IMR-90 (cell line): ENCODE measurements at regions not wholly inside any gene's neighbourhood (a gene's known extent, or its start where the extent isn't known, plus 50 kb on each side); places are given as distances from the start of the nearest gene placed in this dataset.

Experiments
- ATAC-seq: fragments of 200-7000 bp; cut with Tn5 transposase; 2 replicates; pipeline ENCODE4 v1.9.1; 2020; ENCODE audit warnings: low read depth, mild to moderate bottlenecking, moderate library complexity
- BruUV-seq: library from RNA; stranded (reverse); fragments of 400-500 nt; replicated peaks from 2 replicates; lab custom pipeline; 2021; lab: Mats Ljungman, UMichigan
- CTCF ChIA-PET: fragments of 300-600 bp; formaldehyde crosslinking; extraction: SDS; loops from one replicate; lab custom pipeline; 2021; ENCODE audit warnings: antibody characterized with exemption; lab: Yijun Ruan, JAX
- POLR2A ChIA-PET: fragments of 300-600 bp; sonication (Branson Sonifier 250); formaldehyde crosslinking; loops from one replicate; lab custom pipeline; 2022; ENCODE audit warnings: antibody characterized with exemption; ENCODE audit not compliant: unreplicated experiment; lab: Charles Lee
- DNase-seq: peaks from one replicate; pipeline ENCODE4 v3.0.0; 2013
- H2AFZ ChIP-seq: replicated peaks from 2 replicates; pipeline ENCODE3; 2013; ENCODE audit warnings: low read length, mild to moderate bottlenecking; ENCODE audit not compliant: poor library complexity
- H2AK5ac ChIP-seq: 2 replicates; pipeline ENCODE4 v1.6.1; 2013; ENCODE audit warnings: low read depth, low read length, inconsistent platforms
- H2AK9ac ChIP-seq: replicated peaks from 2 replicates; pipeline ENCODE3; 2013; ENCODE audit warnings: mild to moderate bottlenecking, low read depth, low read length, moderate library complexity; ENCODE audit not compliant: poor library complexity
- H2BK120ac ChIP-seq: 2 replicates; pipeline ENCODE4 v1.6.1; 2013; ENCODE audit warnings: low read depth, low read length, inconsistent platforms
- H2BK15ac ChIP-seq: 3 replicates; pipeline ENCODE4 v1.6.1; 2013; ENCODE audit warnings: low read depth, low read length, inconsistent platforms
- H2BK20ac ChIP-seq: 2 replicates; pipeline ENCODE4 v1.6.1; 2013; ENCODE audit warnings: low read depth, mild to moderate bottlenecking, inconsistent platforms, low read length, moderate library complexity
- H2BK5ac ChIP-seq: 2 replicates; pipeline ENCODE4 v1.6.1; 2013; ENCODE audit warnings: mild to moderate bottlenecking, low read depth, low read length, inconsistent platforms; ENCODE audit not compliant: poor library complexity, severe bottlenecking
- H3K14ac ChIP-seq: replicated peaks from 2 replicates; pipeline ENCODE4 v1.6.1; 2013; ENCODE audit warnings: low read depth, low read length, inconsistent platforms
- H3K18ac ChIP-seq: 2 replicates; pipeline ENCODE4 v1.6.1; 2013; ENCODE audit warnings: low read depth, low read length, control low read depth
- H3K23ac ChIP-seq: 2 replicates; pipeline ENCODE4 v1.6.1; 2013; ENCODE audit warnings: low read depth, low read length, inconsistent platforms
- H3K27ac ChIP-seq: 2 replicates; pipeline ENCODE4 v1.5.1; 2013; ENCODE audit warnings: mild to moderate bottlenecking, control low read depth, low read length; ENCODE audit not compliant: insufficient read depth
- H3K27me3 ChIP-seq: 2 replicates; pipeline ENCODE4 v1.6.1; 2013; ENCODE audit warnings: low read length; ENCODE audit not compliant: control insufficient read depth, insufficient read depth
- H3K36me3 ChIP-seq: 2 replicates; pipeline ENCODE4 v1.6.1; 2013; ENCODE audit warnings: low read length, mixed read lengths; ENCODE audit not compliant: control insufficient read depth, insufficient read depth
- H3K4ac ChIP-seq: 2 replicates; pipeline ENCODE4 v1.6.1; 2013; ENCODE audit warnings: low read depth, low read length, inconsistent platforms
- H3K4me1 ChIP-seq: 2 replicates; pipeline ENCODE4 v1.6.1; 2013; ENCODE audit warnings: low read length, mixed read lengths; ENCODE audit not compliant: control insufficient read depth, insufficient read depth
- H3K4me2 ChIP-seq: 2 replicates; pipeline ENCODE4 v1.6.1; 2013; ENCODE audit warnings: low read depth, mild to moderate bottlenecking, control low read depth, low read length, moderate library complexity
- H3K4me3 ChIP-seq: 2 replicates; pipeline ENCODE4 v1.5.1; 2013; ENCODE audit warnings: low read depth, mild to moderate bottlenecking, control low read depth, low read length, moderate library complexity; ENCODE audit not compliant: insufficient read depth
- H3K56ac ChIP-seq: 2 replicates; pipeline ENCODE4 v1.6.1; 2013; ENCODE audit warnings: low read length, inconsistent platforms; ENCODE audit not compliant: insufficient read depth; ENCODE audit errors: extremely low read depth
- H3K79me1 ChIP-seq, 2 experiments: 2 replicates each; pipeline ENCODE4 v1.6.1; 2013; ENCODE audit warnings: low read length in 2 of 2, inconsistent platforms in 1 of 2, low read depth in 1 of 2
- H3K9ac ChIP-seq: 2 replicates; pipeline ENCODE4 v1.6.1; 2013; ENCODE audit warnings: low read depth, low read length, control low read depth
- H3K9me1 ChIP-seq: 2 replicates; pipeline ENCODE4 v1.6.1; 2013; ENCODE audit warnings: low read length, inconsistent platforms; ENCODE audit not compliant: insufficient read depth
- H3K9me3 ChIP-seq: 2 replicates; pipeline ENCODE4 v1.6.1; 2013; ENCODE audit warnings: low read length; ENCODE audit not compliant: control insufficient read depth, insufficient read depth
- H4K20me1 ChIP-seq: 2 replicates; pipeline ENCODE4 v1.6.1; 2013; ENCODE audit warnings: low read length, inconsistent platforms; ENCODE audit not compliant: insufficient read depth
- H4K5ac ChIP-seq: 2 replicates; pipeline ENCODE4 v1.6.1; 2013; ENCODE audit warnings: mild to moderate bottlenecking, low read depth, low read length, control low read depth
- H4K8ac ChIP-seq, 2 experiments: 2 replicates each; pipeline ENCODE4 v1.6.1; 2013; ENCODE audit warnings: low read depth in 2 of 2, low read length in 2 of 2, control low read depth in 1 of 2, inconsistent platforms in 1 of 2
- H4K91ac ChIP-seq: 2 replicates; pipeline ENCODE4 v1.6.1; 2013; ENCODE audit warnings: low read depth, low read length, inconsistent platforms; ENCODE audit not compliant: insufficient read depth
- BHLHE40 ChIP-seq: fragments of 150-350 bp; IDR thresholded peaks from 2 replicates; pipeline ENCODE4 v1.6.1; 2016; ENCODE audit warnings: mild to moderate bottlenecking, low read depth, low read length
- CEBPB ChIP-seq: IDR thresholded peaks from 2 replicates; pipeline ENCODE4 v1.6.1; 2012; ENCODE audit warnings: low read depth, low read length, improper control_type of control experiment
- CHD1 ChIP-seq: IDR thresholded peaks from 2 replicates; pipeline ENCODE4 v1.6.1; 2012; ENCODE audit warnings: low read depth, low read length, improper control_type of control experiment
- CTCF ChIP-seq: conservative IDR thresholded peaks from 2 replicates; pipeline ENCODE4 v1.5.1; 2012; ENCODE audit warnings: mild to moderate bottlenecking, low read depth, low read length, improper control_type of control experiment
- ELK1 ChIP-seq: fragments of 150-350 bp; IDR thresholded peaks from 2 replicates; pipeline ENCODE4 v1.6.1; 2016; ENCODE audit warnings: low read depth, mild to moderate bottlenecking, low read length, moderate library complexity, borderline replicate concordance
- FOS ChIP-seq: fragments of 150-350 bp; IDR thresholded peaks from 2 replicates; pipeline ENCODE4 v1.6.1; 2016; ENCODE audit warnings: low read depth, low read length
- MAFK ChIP-seq: IDR thresholded peaks from 2 replicates; pipeline ENCODE4 v1.6.1; 2012; ENCODE audit warnings: low read depth, low read length, improper control_type of control experiment
- MAZ ChIP-seq: IDR thresholded peaks from 2 replicates; pipeline ENCODE4 v1.6.1; 2012; ENCODE audit warnings: low read depth, mild to moderate bottlenecking, low read length, improper control_type of control experiment, moderate library complexity, borderline replicate concordance
- MXI1 ChIP-seq: IDR thresholded peaks from 2 replicates; pipeline ENCODE4 v1.6.1; 2012; ENCODE audit warnings: low read depth, mild to moderate bottlenecking, low read length, moderate library complexity, borderline replicate concordance
- NFE2L2 ChIP-seq: fragments of 150-350 bp; IDR thresholded peaks from 2 replicates; pipeline ENCODE4 v1.6.1; 2016; ENCODE audit warnings: low read depth, mild to moderate bottlenecking, low read length
- POLR2A ChIP-seq: IDR thresholded peaks from 2 replicates; pipeline ENCODE4 v1.6.1; 2012; ENCODE audit warnings: mild to moderate bottlenecking, low read depth, low read length
- RAD21 ChIP-seq: IDR thresholded peaks from 2 replicates; pipeline ENCODE4 v1.6.1; 2012; ENCODE audit warnings: low read length, improper control_type of control experiment
- RFX5 ChIP-seq: IDR thresholded peaks from 2 replicates; pipeline ENCODE4 v1.8.0; 2012; ENCODE audit warnings: low read depth, mild to moderate bottlenecking, low read length, moderate library complexity
- SMC3 ChIP-seq: fragments of 150-350 bp; IDR thresholded peaks from 2 replicates; pipeline ENCODE4 v1.6.1; 2016; ENCODE audit warnings: low read depth, mild to moderate bottlenecking, antibody characterized with exemption, low read length, moderate library complexity
- USF2 ChIP-seq: fragments of 150-350 bp; IDR thresholded peaks from 2 replicates; pipeline ENCODE4 v1.6.1; 2017; ENCODE audit warnings: mild to moderate bottlenecking, antibody characterized with exemption, low read length, low read depth
- WGBS, 2 experiments: methylation state at CpG; one replicate each; pipeline versions ENCODE4 v1.1.5 to v1.1.7; 2013; ENCODE audit warnings: missing lambda C conversion rate in 2 of 2; ENCODE audit not compliant: insufficient read length in 1 of 2; ENCODE audit errors: extremely low coverage in 2 of 2; 5-methylcytosine and 5-hydroxymethylcytosine counted together
- dilution Hi-C: fragments of 300-500 bp; cut with HindIII; formaldehyde crosslinking; loops from one replicate; pipeline ENCODE4 v1.14.3; 2018; ENCODE audit warnings: low sequenced_read_pairs; ENCODE audit not compliant: unreplicated experiment
- in situ Hi-C: fragments of 300-500 bp; cut with MboI; formaldehyde crosslinking; loops from 3 replicates; pipeline ENCODE4 v1.14.3; 2019; ENCODE audit warnings: low sequenced_read_pairs, inconsistent platforms, mixed read lengths
- intact Hi-C: fragments of 100-400 bp; cut with micrococcal nuclease; formaldehyde crosslinking; loops from 2 replicates; pipeline ENCODE4 v1.10.0; 2022

- Histone ChIP-seq H3K4me2 (no peak overlapping the region), H4K5ac (no peak overlapping the region), H2AFZ (no peak overlapping the region), H4K8ac (no peak overlapping the region), H3K56ac (no peak overlapping the region), H3K4me3 (no peak overlapping the region), H4K20me1 (no peaks in the 10 kb centered on the region), H3K4ac (no peak overlapping the region), H3K18ac (no peak overlapping the region), H2BK5ac (no peak overlapping the region), H3K9me3 (no peaks in the 10 kb centered on the region), H3K27me3 (no peaks in the 10 kb centered on the region), H2BK120ac (no peak overlapping the region), H3K9me1 (no peaks in the 10 kb centered on the region), H2BK15ac (no peak overlapping the region), H3K36me3 (no peaks in the 10 kb centered on the region), H3K14ac (no peak overlapping the region), H2AK9ac (no peak overlapping the region), H2BK20ac (no peak overlapping the region), H3K23ac (no peak overlapping the region), H4K91ac (no peak overlapping the region), H3K79me1 (no peaks in the 10 kb centered on the region), H3K4me1 (no peaks in the 10 kb centered on the region), H3K9ac (no peak overlapping the region), H2AK5ac (no peak overlapping the region), H3K27ac (no peak overlapping the region)
- intact Hi-C loops: no loop called here
- no peak for DNase-seq
- dilution Hi-C loops: no loop called here
- no CpG with 5 or more reads among the region's 3 CpGs for WGBS, 2 experiments
- ChIA-PET CTCF (no interaction called here), POLR2A (no interaction called here)
- no peak for TF ChIP-seq NFE2L2
- TF ChIP-seq RFX5: no peak
- no peak for TF ChIP-seq MAZ
- no peak for TF ChIP-seq MAFK
- no peak for TF ChIP-seq BHLHE40
- no peak for TF ChIP-seq USF2
- TF ChIP-seq ELK1: no peak
- TF ChIP-seq CHD1: no peak
- no peak for TF ChIP-seq POLR2A
- TF ChIP-seq MXI1: no peak
- no peak for TF ChIP-seq RAD21
- no peak for TF ChIP-seq FOS
- TF ChIP-seq SMC3: no peak
- no peak for TF ChIP-seq CEBPB
- no peak for TF ChIP-seq CTCF
- ATAC-seq: no peak
- in situ Hi-C loops: no loop called here
- no TSS peak for BruUV-seq
Observed at GRCh38 chr3:40736943-40737342, 212.2 kb downstream of the ZNF621 start.
